NOMO-1 (cell line): ENCODE measurements at regions not wholly inside any gene's neighbourhood (a gene's known extent, or its start where the extent isn't known, plus 50 kb on each side); places are given as distances from the start of the nearest gene placed in this dataset.

ENCODE experiments used
- DNase-seq, 2 experiments: peaks; one replicate each; lab custom pipeline; 2025; ENCODE audit not compliant: unreplicated experiment in 2 of 2; lab: John Stamatoyannopoulos, UW

DNA sequence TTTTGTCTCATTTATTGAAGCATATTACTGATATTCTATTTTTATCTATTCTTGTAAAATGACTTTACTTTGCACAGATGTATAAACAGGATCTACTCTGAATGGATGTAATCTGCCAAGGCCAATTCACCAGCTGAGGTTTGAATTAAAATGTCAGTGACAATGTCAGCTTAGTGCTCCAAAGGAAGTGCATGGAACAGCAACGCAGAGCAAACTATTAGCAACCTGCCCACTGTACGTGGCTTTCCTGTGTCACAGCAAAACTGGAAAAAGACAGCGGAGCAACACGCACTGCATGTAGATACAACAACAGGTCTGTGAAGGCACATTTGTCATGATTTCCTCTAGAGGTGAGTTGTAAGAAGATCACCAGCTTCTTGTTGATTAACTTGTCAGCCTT lies 409.4 kb downstream of the MED10 start:
- DNase-seq, result no peak

DNA sequence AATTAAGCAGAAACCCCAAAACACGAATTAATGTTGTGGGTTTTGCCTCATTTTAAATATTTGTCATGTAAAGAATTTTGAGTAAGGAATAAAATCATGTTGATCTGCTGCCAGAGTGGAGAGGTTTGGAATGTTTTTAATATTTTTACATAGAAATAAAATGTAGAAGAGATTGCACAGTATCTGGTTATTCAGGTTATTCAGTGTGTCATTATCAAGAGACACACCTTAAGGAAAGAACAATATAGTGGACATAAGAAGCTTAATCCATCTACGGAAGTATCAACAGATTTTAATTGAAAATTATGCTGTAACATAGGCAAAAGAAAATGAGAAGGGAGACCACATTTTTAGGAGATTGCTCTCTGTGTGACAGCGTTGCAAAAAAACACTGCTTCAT lies 410.4 kb downstream of the MED10 start:
- no peak for DNase-seq

DNA sequence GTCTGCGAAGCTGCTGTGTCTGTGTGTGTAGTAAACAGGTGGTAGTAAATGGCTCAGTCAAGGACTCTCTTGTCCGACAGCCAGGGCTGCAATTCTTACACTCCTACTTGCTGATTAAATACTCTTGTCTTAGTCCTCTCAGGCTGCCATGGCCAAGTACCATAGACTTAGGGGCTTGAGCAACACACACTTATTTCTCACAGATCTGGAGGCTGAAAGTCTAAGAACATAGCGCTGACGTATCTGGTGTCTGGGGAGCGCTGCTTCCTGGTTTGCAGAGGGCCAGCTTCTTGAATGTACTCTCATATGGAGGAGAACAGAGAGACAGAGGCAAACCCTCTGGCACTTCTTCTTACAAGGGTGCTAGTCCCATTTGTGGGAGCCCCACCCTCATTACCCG lies 411.0 kb downstream of the MED10 start:
- DNase-seq, result no peak

DNA sequence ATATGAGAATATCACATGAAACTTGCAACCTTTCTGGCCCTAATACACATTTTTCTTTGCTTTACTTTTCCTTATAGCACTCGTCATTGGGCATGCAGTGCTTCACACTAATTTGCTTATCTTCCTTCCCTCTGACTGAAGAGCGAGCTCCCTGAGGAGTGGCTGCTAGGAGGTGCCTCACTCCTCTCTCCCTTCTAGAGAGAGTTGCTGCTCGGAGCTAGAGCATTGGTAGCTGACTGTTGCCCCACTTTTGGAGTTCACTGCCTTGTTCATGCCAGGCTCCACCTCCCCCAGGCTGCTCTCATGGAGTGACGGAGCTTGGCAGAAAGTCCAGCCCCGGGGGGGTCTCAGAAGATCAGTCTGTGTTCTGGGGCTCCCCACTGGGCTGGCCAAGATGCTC lies 413.2 kb downstream of the MED10 start:
- DNase-seq, result no peak

DNA sequence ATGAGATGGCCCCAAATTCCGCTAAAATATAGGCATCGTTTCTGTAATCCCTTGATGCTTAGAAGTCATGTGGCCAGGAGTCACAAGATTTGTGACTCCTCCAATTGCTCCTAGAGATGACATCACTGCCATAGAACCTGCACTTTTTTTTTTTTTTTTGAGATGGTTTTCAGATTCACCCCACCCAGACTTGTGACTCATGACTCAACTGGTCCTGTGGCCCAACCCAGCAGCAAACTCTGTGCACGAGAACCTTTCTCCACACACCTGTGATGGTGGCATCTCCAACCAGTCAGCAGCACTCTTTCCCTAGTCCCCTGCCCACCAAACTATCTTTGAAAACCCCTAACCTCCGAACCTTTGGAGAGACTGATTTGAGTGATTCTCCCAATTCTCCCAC lies 414.0 kb downstream of the MED10 start:
- DNase-seq, result no peak

DNA sequence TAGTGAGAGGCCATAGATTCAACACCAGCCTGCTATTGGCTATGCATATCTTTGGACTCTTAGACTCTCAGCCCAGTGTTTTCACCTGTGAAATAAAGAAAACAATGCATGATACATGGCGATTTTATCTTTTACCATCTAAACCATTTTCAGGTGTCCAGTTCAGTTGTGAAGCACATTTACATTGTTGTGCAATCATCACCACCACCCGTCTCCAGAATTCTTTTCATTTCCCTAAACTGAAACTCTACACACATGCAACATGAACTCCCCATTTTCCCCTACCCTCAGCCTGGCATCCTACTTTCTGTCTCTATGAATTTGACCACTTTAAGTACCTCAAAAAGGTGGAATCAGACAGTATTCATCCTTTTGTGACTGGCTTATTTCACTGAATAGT lies 420.6 kb downstream of the MED10 start:
- no peak for DNase-seq

DNA sequence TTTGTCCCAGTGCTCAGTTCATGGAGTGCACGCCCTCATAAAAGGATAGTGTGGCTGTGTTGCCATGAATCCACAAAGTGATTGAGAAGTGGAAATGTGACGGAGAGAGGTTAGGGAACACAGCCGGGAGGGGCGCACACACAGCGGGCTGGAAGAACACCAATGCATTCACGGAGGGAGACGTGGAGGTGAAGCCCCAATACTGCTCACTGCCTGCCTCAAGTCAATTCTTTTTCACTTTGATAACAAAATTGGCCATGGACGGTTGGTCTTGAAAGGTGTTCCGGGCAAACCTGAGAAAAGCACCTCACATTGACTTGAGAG lies 424.1 kb downstream of the MED10 start:
- no peak for DNase-seq

DNA sequence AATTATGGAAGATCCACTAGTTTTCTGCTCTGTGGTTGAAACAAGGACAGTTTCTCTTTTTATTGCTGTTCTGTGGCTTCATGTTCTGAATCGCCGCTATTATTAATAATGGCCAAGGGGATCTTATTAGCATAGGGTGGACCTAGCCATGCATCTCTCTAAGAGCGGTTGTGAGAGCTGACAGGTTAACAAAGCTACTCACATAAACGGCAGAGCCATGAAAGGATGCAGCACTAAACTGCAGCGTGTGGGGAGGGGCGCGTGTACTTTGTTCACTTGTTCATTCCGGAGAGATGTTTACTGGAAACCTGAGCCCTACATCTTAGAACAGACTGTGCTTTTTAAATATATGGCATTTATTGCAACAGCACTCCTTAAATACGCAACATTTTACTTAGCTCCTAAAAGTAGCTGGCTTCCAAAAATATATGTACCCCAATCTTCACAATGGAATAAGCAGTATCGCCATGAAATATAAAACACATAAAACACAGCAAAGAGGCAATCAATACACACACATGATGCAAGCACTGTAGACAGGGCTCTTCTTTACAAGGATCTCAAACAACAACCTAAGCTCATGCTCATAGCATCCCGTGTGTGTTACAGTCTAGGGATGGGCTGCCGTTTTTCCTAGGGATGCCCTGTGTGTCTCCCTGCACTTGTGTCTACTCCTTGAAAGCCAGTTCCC lies 424.6 kb downstream of the MED10 start:
- no peak for DNase-seq

DNA sequence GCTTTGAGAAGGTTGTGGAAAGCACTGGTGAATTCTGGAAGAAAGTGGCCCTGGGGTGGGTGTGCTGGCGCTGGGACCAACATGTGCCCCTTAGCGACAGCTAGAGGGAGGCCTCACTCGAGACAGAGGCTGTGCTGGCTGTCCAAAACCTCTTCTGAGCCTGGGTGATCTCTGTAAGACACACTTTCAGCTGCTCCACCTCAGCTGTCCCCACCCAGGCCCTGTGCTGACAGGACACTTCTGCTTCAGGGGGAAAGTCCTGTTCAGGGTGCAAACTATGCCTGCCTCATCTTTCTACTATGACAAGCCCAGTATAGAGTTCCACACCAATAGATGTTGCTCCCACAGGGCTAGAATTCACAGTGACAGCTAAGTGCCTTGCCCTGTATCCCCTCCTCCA lies 426.4 kb downstream of the MED10 start:
- DNase-seq, result no peak

DNA sequence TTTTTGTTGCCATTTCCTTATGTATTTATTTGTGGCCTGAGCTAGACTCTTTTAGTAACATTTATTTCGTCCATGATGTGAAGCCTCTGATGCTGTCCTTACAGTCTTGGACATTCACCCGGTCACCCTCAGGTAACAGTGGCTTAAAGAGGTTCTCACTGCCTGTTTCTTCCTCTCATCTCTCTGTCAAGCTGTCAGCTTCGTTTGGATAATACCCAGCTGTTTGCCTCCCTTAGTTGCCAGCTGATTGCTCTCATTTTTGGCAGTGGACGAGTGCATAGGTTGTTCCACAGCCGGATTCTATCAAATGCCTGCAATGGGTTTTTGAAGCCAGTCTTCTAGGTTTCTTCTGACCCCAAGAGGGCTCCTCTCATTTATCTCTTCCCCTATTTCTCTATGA lies 427.7 kb downstream of the MED10 start:
- no peak for DNase-seq

DNA sequence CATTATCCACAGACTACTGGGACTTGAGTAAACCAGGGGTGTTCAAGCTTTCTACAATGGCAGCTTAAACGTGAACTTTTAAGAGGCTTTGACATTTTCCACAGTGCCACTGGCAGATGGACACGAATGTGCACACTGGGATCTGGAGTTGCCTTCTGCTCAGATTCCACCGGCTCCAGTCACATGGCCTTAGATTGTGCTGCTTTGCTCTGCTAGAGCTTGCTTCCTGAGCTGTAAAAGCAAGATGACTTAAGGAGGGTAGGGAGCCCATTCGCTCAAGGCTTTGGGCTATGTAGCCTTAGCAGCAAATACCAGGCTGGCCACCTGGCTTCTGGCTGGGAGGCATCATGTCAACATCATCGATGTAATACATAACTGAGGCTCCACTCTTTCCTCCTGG lies 436.9 kb downstream of the MED10 start:
- no peak for DNase-seq

DNA sequence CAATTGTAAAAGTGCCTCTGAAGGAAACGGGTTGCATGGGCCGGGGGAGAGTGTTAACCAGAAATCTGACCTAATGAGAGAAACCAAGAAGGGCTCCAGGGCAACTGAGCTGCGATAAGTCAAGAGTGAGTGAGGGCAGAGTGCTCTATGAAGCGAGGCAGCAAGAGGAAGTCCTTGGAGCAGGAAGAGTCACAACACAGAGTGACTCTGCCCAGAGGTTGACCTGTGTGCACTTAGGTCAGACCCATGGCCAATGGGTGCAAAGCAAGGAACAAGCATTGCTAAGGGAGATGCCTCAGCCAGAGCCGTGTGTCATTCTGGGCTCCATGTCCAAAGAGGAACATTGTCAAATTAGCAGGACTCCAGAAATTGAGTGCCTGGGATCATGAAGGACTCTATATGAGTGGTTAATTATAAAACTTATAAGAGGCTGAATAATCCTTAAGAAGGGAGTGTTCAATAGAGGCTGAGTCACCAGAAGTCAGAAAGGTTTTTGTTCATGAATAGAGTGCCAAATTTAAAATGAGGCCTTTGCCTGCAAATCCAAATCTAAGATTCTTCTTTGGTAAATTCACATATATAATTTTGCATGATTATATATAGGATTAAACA lies 438.5 kb downstream of the MED10 start:
- no peak for DNase-seq

DNA sequence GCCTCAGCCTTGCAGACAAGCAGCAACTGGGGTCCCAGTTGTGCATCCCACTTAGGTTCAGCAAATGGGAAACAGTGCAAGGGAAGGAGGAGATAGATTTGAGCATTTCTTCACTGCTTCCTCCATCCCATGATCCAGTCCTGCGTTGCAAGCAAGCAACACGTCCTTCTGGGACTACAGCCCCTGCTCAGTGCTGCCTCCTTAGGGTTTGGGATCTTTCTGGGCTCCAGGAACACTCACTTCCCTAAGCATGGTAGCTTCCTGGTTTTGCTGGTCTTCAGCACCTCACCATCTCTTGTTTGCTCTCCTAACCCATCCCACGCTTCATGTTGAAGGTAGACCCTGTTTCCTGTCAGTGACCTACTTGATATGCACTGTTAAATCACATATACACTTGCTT lies 444.7 kb downstream of the MED10 start:
- DNase-seq, result no peak

DNA sequence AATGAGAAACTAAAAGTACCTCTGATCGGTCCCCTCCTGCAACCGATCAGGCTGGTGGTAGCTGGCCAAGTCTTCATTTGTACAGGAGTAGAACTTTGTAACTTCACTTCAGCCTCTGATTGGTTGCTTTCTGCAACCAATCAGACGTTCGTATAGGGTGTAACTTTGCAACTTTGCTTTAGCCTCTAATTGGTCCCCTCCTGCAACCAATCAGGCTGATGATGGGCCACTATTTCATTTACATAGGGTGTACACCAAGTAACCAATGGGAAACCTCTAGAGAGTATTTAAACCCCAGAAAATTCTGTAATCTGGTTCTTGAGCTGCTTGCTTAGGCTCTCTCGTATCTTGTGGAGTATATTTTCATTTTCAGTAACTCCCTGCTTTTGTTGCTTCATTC lies 445.5 kb downstream of the MED10 start:
- no peak for DNase-seq

DNA sequence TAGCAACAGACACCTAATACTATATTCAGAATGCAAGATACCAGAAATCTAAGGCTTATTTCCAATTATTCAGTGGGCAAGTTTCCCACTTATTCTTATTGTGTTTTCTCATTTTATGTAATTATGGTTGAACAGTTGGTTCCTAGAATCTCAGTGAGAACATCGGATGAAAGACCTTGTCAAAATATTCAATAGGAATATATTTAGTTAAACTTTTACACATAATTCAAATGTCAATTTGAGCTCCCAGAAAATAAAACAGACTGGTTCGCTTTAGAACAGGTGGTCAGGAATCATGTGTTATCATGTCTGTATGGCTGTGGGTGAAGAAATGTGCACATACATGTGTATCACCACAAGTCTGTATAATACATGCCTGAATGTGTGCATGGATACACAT lies 447.8 kb downstream of the MED10 start:
- no peak for DNase-seq

DNA sequence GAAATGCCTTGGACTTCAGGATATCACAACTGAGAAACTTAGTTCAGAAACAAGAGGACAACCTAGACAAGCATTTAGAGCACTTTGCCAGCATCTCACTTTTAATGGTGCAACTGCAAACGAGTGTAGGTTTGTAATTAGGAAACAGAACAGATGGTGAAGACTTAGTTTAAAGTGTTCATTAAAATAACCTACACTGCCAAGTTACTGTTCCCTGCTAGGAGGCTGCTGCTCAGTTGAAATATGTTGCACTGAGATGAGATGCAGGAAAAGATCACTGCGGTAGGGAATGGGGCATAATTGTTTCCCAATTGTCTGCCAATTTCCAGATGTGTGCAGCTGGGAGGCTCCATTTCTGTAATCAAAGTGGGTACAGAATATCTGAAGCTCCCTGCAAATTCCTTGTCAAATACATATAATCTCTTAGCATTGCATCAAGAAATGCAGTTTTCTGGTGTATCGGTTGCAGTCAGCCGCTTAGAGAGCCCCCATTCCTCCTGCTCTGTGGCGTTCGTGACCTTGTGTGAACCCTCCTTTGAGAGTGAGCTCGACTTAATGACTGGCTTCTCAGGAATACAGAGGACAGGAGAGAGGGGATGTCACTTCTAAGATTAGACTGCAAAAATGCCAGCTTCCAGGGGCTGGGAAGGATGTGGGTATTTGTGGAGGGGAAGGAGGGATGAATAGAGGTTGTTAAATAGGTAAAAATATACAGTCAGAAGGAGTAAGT lies 448.9 kb downstream of the MED10 start:
- DNase-seq, result no peak

DNA sequence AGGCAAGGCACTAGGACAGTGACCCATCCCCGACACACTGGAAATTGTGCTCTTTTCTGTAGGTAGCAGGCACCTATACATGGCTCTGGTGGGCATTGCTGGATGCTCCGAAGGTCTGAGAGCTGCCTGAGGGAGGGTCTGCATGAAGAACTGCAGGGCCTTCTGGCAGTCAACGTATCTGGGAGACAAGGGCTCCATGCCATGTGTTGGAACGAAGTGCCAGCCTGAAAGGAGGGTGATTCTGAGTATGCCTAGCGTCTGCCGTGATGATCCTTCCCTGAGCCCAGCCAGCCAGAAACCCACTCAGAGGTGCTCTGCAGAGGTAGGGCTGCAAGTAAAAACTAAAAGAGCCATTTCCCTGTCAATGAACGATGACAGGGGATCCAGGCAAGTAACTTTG lies 453.2 kb downstream of the MED10 start:
- no peak for DNase-seq

DNA sequence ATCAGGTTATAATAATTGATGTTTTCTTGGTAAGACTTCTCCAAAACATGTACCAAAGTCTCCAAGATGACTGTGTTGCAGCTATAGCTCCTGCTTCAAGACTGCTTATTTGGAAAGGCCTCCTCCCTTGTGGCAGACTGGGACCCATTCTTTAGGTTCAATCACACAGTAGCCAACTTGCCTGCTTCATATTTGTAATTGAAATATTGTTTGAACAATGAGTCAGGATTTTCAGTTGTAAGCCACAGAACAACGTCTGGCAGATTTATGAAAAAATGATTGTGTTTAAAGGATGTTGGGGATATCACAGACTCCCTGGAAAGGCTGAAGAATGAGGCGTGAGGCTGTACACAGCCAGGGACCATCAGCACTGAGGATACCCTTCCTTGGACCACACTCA lies 458.9 kb downstream of the MED10 start:
- DNase-seq, result no peak

DNA sequence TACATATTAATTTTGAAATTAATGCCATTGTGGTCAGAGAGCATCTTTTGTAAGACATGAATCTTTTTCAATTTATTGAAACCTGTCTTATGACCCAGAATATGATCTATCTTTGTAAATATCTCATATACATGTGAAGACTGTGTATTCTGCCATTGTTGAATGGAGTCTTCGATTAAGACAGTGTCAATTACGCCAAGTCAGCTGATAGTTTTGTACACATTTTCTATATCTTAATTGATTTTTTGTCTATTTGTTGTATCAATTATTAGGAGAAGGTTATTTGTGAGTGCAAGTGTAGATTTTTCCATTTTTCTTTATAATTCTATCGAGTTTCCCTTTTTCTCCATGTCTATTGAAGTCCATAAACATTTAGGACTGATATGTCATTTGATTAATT lies 471.6 kb downstream of the MED10 start:
- no peak for DNase-seq

DNA sequence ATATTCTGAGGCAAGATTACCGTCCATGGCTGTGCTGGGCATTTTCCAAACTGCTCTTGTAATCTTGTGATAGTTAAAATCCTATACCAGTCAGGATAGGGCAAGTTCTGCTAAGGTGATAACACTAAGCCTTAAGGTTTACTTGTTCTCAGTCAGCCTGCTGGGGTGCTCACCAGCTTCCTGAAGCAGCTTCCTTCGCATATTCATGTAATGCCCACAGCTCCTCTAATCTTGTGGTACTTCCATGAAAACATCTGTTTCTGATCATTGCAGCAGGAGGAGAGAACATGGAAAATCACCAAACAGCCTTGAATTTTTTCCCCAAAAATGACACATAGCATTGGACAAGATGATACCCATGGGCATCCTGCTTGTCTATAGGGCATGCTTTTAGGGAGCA lies 473.2 kb downstream of the MED10 start:
- no peak for DNase-seq

DNA sequence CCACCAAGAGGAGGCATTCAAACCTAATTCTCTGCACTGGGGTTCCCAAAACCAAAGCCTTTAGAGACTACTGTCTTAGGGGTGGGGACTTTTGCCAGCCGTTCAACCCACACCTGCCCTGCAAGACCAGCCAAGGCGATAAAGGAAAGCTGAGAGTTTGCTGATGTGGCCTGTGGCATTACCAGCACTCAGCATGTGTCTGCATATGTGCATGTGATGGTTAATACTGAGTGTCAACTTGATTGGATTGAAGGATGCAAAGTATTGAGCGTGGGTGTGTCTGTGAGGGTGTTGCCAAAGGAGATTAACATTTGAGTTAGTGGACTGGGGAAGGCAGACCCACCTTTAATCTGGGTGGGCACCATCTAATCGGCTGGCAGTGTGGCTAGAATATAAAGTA lies 474.2 kb downstream of the MED10 start:
- no peak for DNase-seq
